Fibroblast of mammary gland (primary cell): ENCODE measurements at regions not wholly inside any gene's neighbourhood (a gene's known extent, or its start where the extent isn't known, plus 50 kb on each side); places are given as distances from the start of the nearest gene placed in this dataset.
A peak's percentile ranks its signal among the peaks of the same experiment; 100 is the strongest.

Experiments
- DNase-seq: peaks from one replicate; pipeline ENCODE4 v3.0.0-alpha.2; 2010; ENCODE audit warnings: low read depth
- H3K4me3 ChIP-seq: 2 replicates; pipeline ENCODE4 v1.5.1; 2011; ENCODE audit warnings: low read depth, mild to moderate bottlenecking, low read length, moderate library complexity; ENCODE audit not compliant: control insufficient read depth
- CTCF ChIP-seq: conservative IDR thresholded peaks from 2 replicates; pipeline ENCODE4 v1.5.1; 2011; ENCODE audit warnings: low read depth, low read length, inconsistent platforms; ENCODE audit not compliant: control insufficient read depth, insufficient read depth

DNA sequence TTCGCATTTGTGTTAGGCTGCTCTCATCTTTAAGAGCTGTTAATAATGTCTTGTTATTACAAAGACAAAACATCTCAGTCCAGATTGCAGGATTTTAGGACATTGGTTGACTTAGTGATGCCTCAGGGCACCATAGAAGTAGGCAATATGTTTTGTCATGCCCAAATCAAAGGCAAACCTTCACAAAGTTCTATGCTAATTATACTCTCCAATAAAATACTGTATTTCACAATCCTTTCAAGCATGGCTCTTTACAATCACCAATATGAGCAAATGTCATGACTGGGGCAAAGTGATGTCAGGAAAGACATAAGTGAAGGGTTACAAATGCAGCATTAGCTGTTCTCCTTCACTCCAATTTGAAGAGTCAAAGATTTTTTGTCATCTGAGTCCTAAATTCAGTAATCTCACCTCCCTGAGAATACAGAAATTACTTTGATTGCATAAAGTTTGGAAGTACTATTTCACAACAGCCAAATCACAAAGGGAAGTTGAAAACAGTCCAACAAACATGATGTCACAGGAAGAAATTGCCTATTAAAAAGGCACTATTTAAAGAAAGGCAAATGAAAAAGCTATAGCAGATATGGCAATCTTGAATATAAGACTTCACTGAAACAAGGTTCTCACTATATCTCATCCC is 303.2 kb downstream of the PRR16 start:
- peak; percentile 85 for DNase-seq
- no peak overlapping the region for H3K4me3 ChIP-seq
- no peak for TF ChIP-seq CTCF

DNA sequence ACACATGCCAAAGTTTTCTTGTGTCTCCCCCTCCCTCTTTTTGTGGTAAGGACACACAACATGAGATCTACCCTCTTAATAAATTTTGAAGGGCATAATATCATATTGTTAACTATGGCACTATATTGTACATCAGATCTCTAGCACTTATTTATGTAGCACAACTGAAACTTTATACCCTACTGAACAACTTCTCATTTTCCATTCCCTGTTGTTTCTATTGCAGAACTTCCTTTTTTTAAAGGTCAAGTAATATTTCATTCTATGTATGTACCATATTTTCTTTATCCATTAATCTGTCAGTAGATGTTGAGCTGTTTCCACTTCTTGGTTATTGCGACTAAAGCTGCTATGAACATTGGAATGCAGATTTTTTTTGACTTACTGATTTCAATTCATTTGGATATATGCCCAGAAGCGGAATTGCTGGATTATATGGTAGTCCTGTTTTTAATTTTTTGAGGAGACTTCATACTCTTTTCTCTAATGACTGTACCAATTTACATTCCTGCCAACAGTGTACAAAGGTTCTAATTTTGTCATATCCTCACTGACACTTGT is 305.3 kb downstream of the PRR16 start:
- peak; percentile 70 for DNase-seq
- no peak for TF ChIP-seq CTCF
- H3K4me3 ChIP-seq: no peak overlapping the region

- DNase-seq: peak; percentile 66
- no peak overlapping the region for H3K4me3 ChIP-seq
- TF ChIP-seq CTCF: no peak
These were observed 307.1 kb downstream of the PRR16 start for GRCh38 chr5:120771202-120771601.

GRCh38 chr5:120778491-120779484 is 314.7 kb downstream of the PRR16 start:
- TF ChIP-seq CTCF: no peak
- no peak overlapping the region for H3K4me3 ChIP-seq
- DNase-seq: peak; percentile 11

- no peak overlapping the region for H3K4me3 ChIP-seq
- no peak for TF ChIP-seq CTCF
- no peak for DNase-seq
These were observed 315.6 kb downstream of the PRR16 start for GRCh38 chr5:120779674-120780073.

- DNase-seq: no peak
- TF ChIP-seq CTCF: no peak
- H3K4me3 ChIP-seq: no peak overlapping the region
These were observed 324.4 kb downstream of the PRR16 start for GRCh38 chr5:120788481-120788880.
